ENCODE measurements at regions not wholly inside any gene's neighbourhood (a gene's known extent, or its start where the extent isn't known, plus 50 kb on each side); places are given as distances from the start of the nearest gene placed in this dataset.

DNA sequence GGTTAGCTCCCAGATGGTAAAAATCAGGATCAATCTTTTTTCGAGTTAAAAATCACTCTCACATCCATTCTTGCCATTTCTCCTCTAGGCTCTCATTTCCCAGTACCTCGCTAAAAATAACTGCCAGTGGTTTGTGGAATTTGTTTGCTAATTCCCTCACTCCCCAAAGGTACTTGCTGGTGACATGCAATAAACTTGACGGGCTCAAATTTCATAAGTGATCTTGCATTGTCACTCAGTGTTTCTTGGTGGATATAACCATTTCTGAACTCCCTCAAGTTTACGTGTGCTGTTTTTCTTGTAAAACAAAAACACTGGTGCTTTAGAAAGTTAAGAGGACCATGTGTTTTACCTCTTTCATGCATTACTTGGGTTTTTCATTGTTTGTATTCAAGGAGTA, 399.2 kb upstream of the MKI67 start:
- Histone ChIP-seq H3K4me1 (no peaks in the 10 kb centered on the region), H3K36me3 (no peaks in the 10 kb centered on the region), H3K9me3 (no peaks in the 10 kb centered on the region), H3K27me3 (no peaks in the 10 kb centered on the region), H3K4me3 (no peak overlapping the region), H3K27ac (no peak overlapping the region)
- no peak for DNase-seq
- intact Hi-C loops (cut with DNase I; ENCODE audit: low total_unique reads): no loop called here
- TF ChIP-seq POLR2A (IDR thresholded peaks at IDR 0.05): no peak
- TF ChIP-seq, protein P1, sequence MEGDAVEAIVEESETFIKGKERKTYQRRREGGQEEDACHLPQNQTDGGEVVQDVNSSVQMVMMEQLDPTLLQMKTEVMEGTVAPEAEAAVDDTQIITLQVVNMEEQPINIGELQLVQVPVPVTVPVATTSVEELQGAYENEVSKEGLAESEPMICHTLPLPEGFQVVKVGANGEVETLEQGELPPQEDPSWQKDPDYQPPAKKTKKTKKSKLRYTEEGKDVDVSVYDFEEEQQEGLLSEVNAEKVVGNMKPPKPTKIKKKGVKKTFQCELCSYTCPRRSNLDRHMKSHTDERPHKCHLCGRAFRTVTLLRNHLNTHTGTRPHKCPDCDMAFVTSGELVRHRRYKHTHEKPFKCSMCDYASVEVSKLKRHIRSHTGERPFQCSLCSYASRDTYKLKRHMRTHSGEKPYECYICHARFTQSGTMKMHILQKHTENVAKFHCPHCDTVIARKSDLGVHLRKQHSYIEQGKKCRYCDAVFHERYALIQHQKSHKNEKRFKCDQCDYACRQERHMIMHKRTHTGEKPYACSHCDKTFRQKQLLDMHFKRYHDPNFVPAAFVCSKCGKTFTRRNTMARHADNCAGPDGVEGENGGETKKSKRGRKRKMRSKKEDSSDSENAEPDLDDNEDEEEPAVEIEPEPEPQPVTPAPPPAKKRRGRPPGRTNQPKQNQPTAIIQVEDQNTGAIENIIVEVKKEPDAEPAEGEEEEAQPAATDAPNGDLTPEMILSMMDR (IDR thresholded peaks at IDR 0.05): no peak

DNA sequence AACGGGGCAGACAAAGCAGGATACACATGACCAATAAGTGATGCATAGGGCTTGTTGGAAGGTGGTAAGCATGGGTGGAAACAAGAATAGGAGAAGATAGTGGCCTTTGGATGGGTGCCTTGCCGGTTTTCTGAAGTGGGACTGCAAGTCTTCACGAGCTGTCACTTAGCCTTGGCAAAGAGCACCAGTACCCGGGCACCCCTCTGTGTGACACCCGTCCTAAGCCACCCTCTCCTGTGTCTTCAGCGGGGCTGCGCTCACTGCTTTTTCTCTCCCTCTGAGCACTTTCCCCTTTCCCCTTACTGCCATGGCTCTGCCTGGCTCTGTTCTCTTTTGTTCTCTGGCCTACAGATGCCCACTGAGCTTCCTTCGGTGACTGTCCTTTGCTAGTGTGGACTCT, 399.7 kb upstream of the MKI67 start:
- no peak for TF ChIP-seq POLR2A (IDR thresholded peaks at IDR 0.05)
- TF ChIP-seq, protein P1 (IDR thresholded peaks at IDR 0.05): no peak
- Histone ChIP-seq H3K9me3 (no peaks in the 10 kb centered on the region), H3K27me3 (no peaks in the 10 kb centered on the region), H3K4me3 (no peak overlapping the region), H3K4me1 (no peaks in the 10 kb centered on the region), H3K27ac (no peak overlapping the region), H3K36me3 (no peaks in the 10 kb centered on the region)
- intact Hi-C loops (cut with DNase I; ENCODE audit: low total_unique reads): no loop called here
- DNase-seq: no peak

DNA sequence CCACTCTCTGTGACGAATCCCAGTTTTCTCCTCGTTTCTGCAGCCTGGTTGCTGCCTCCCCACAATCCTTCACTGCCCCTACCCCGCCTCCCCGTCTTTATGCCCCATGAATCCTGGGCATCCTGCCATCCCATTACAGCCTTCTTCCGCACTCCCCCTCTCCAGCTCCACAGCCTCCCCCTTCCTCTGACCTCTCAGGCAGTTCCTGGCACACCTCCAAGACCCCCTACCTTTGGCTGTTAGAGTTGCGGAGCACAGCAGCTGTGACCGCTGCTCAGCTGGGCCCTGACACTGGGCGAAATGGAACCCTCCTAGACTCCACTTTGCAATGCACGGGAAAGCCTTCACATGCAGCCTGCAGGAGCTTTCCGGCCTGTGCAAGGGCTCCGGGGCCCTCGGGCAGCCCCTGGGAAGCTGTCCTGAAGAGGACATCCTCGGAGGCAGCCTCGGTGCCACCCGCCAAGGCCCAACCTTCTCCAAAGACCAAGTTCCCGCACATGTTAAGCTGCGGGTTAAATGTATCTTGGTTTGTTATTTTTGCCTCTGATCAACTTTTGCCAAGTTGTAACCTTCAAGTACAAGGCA, 400.7 kb upstream of the MKI67 start:
- intact Hi-C loops (cut with DNase I; ENCODE audit: low total_unique reads): no loop called here

DNA sequence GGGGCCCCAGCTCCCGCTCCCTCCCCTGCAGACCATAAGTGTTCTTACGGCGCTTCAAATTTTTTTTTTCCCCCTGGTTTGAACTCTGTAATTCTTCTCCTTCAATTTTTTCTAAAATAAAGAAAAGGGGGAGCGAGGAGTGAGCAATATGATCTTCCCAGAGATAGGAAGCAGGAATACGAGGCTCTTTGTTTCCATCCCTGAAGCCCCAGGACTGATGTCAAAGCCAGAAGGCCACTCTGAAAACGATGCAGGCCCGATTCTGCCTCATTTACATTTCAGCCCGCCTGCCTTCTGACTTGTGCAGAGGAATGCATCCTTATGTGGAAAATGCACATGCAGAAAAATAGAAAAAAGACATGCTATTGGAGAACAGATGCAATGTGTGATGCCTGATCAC, 401.5 kb upstream of the MKI67 start:
- no peak overlapping the region for H3K27ac ChIP-seq
- intact Hi-C loops (cut with DNase I; ENCODE audit: low total_unique reads): no loop called here
- no peak for DNase-seq

More for the DNA sequence above, 400.7 kb upstream of the MKI67 start:
- Histone ChIP-seq H3K4me1 (no peaks in the 10 kb centered on the region), H3K9me3 (no peaks in the 10 kb centered on the region), H3K27ac (no peak overlapping the region), H3K4me3 (no peak overlapping the region), H3K27me3 (no peaks in the 10 kb centered on the region), H3K36me3 (no peaks in the 10 kb centered on the region)
- peak in 1 of 2 donors; percentile 16 for DNase-seq
- TF ChIP-seq, protein P1 (IDR thresholded peaks at IDR 0.05): no peak
- TF ChIP-seq POLR2A (IDR thresholded peaks at IDR 0.05): no peak

DNA sequence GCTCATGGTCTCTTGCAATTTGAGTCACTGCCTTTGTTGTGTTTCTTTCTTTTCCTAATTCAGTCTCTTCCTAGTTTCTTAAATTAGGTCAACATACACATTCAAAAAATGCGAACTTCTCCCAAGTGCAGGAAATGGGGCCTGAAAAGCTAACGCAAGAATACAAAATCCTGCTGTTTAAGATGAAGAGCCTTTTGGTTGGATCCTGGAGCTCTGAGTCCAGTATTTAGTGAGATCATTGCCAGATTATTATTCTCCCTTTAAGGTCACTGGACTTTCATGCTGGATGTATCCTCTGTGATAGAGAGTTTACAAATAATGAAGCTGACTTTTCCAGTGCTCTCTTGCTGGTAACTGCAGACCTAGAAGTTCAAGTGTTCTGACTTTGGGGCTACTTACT, 401.9 kb upstream of the MKI67 start:
- no peaks in the 10 kb centered on the region for H3K27me3 ChIP-seq
- DNase-seq: no peak
- H3K36me3 ChIP-seq: no peaks in the 10 kb centered on the region
- intact Hi-C loops (cut with DNase I; ENCODE audit: low total_unique reads): no loop called here
- no peak for TF ChIP-seq POLR2A (IDR thresholded peaks at IDR 0.05)
- TF ChIP-seq, protein P1 (IDR thresholded peaks at IDR 0.05): no peak
- H3K4me3 ChIP-seq: no peak overlapping the region
- no peaks in the 10 kb centered on the region for H3K4me1 ChIP-seq
- H3K9me3 ChIP-seq: no peaks in the 10 kb centered on the region
- H3K27ac ChIP-seq: no peak overlapping the region

More for the DNA sequence above, 401.5 kb upstream of the MKI67 start:
- Histone ChIP-seq H3K27me3 (no peaks in the 10 kb centered on the region), H3K4me3 (no peak overlapping the region), H3K9me3 (no peaks in the 10 kb centered on the region), H3K36me3 (no peaks in the 10 kb centered on the region), H3K4me1 (no peaks in the 10 kb centered on the region)
- no peak for TF ChIP-seq POLR2A (IDR thresholded peaks at IDR 0.05)
- TF ChIP-seq, protein P1 (IDR thresholded peaks at IDR 0.05): no peak

Data from uterus (tissue), 3 donors.